ENCODE measurements at regions not wholly inside any gene's neighbourhood (a gene's known extent, or its start where the extent isn't known, plus 50 kb on each side); places are given as distances from the start of the nearest gene placed in this dataset.

DNA sequence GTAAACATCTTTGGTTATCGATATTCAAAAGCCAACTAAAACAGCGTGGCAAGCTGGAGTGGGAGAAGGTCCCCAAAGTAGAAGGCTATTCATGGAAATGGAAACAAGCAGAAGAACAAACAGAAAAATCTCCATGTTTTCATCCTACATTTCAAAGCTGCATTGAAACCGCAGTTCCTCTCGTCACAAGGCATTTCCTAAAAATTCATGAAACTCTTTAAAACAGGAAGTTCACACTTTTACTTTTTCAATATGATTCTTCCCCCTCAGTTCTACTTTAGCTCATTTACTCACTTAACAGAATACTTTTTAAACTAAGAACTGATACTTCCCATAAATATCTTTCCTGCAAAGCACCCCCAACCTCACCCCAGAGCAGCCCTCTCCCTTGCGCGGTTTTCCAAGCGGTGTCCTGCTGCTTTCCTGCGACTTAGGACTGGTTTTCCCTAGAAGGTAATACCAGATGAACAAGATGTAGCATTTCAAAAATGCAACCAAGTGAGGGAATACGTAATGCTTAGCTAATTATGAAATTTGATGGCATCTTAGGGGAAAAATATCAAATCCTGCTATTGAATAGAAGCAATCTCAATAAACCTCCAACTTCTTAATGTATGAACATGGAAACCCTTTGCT is 228.3 kb upstream of the PKN2 start:
- ChIA-PET CTCF (no interaction called here), POLR2A (ENCODE audit: unreplicated experiment) (no interaction called here)
- H3K9me2 ChIP-seq (replicated peaks; ENCODE audit: low read length) = no peaks in the 10 kb centered on the region
- H3K9me3 ChIP-seq (ENCODE audit: low read length) = no peaks in the 10 kb centered on the region
- no peak for DNase-seq
- no peaks in the 10 kb centered on the region for H3F3A ChIP-seq (ENCODE audit: low read length, unreplicated experiment)
- H4K20me1 ChIP-seq (ENCODE audit: low read length) = no peaks in the 10 kb centered on the region
- H2AFZ ChIP-seq (ENCODE audit: low read length) = no peak overlapping the region
- H3K27ac ChIP-seq (ENCODE audit: low read length) = no peak overlapping the region
- intact Hi-C loops (cut with micrococcal nuclease) = no loop called here
- H3K27me3 ChIP-seq (ENCODE audit: low read length) = peaks cover 31% of the 10 kb centered on the region; the same call in 1 of the 2 replicates
- no peak for ATAC-seq
- no peak for TF ChIP-seq EZH2phosphoT487 (IDR thresholded peaks at IDR 0.05; ENCODE audit: borderline replicate concordance, low read length)
- TF ChIP-seq, protein P1, sequence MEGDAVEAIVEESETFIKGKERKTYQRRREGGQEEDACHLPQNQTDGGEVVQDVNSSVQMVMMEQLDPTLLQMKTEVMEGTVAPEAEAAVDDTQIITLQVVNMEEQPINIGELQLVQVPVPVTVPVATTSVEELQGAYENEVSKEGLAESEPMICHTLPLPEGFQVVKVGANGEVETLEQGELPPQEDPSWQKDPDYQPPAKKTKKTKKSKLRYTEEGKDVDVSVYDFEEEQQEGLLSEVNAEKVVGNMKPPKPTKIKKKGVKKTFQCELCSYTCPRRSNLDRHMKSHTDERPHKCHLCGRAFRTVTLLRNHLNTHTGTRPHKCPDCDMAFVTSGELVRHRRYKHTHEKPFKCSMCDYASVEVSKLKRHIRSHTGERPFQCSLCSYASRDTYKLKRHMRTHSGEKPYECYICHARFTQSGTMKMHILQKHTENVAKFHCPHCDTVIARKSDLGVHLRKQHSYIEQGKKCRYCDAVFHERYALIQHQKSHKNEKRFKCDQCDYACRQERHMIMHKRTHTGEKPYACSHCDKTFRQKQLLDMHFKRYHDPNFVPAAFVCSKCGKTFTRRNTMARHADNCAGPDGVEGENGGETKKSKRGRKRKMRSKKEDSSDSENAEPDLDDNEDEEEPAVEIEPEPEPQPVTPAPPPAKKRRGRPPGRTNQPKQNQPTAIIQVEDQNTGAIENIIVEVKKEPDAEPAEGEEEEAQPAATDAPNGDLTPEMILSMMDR (conservative IDR thresholded peaks at IDR 0.05; ENCODE audit: low read depth, low read length) = no peak
- TF ChIP-seq EZH2 (IDR thresholded peaks at IDR 0.05; ENCODE audit: low read length, unreplicated experiment) = no peak
- no peaks in the 10 kb centered on the region for H3K4me1 ChIP-seq (ENCODE audit: insufficient read depth, low read length)
- H3K4me2 ChIP-seq (ENCODE audit: low read length) = no peak overlapping the region
- no peaks in the 10 kb centered on the region for H3K36me3 ChIP-seq (ENCODE audit: low read depth, low read length)
- no peak overlapping the region for H3K9ac ChIP-seq (ENCODE audit: low read length)
- H3K4me3 ChIP-seq (ENCODE audit: low read length) = no peak overlapping the region
- no TSS peak for BruUV-seq (replicated peaks)
- H3K79me2 ChIP-seq (ENCODE audit: low read length) = no peaks in the 10 kb centered on the region

DNA sequence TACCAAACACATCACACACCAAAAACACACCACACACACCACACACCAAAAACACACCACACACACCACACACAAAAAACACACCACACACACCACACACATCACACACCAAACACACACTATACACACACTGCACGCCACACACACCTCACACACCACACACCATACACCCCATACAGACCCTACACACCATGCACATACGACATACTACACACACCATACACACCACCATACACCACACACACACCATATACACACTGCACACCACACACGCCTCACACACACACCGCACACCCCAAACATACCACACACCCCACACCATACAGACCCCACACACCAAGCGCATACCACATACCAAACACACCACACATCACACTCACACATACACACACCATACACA is 226.9 kb upstream of the PKN2 start:
- no TSS peak for BruUV-seq (replicated peaks)
- Histone ChIP-seq H3K9ac (ENCODE audit: low read length) (no peak overlapping the region), H3K9me3 (ENCODE audit: low read length) (no peaks in the 10 kb centered on the region), H3K4me1 (ENCODE audit: insufficient read depth, low read length) (no peaks in the 10 kb centered on the region), H2AFZ (ENCODE audit: low read length) (no peak overlapping the region), H3F3A (ENCODE audit: low read length, unreplicated experiment) (no peaks in the 10 kb centered on the region), H3K27ac (ENCODE audit: low read length) (no peak overlapping the region), H3K9me2 (replicated peaks; ENCODE audit: low read length) (no peaks in the 10 kb centered on the region), H3K4me2 (ENCODE audit: low read length) (no peak overlapping the region), H3K4me3 (ENCODE audit: low read length) (no peak overlapping the region), H3K27me3 (ENCODE audit: low read length) (peaks cover 37% of the 10 kb centered on the region), H4K20me1 (ENCODE audit: low read length) (no peaks in the 10 kb centered on the region), H3K79me2 (ENCODE audit: low read length) (no peaks in the 10 kb centered on the region), H3K36me3 (ENCODE audit: low read depth, low read length) (no peaks in the 10 kb centered on the region)
- DNase-seq (no peak), ATAC-seq (no peak)
- ChIA-PET POLR2A (ENCODE audit: unreplicated experiment) (no interaction called here), CTCF (no interaction called here)
- intact Hi-C loops (cut with micrococcal nuclease) = no loop called here
- TF ChIP-seq EZH2phosphoT487 (IDR thresholded peaks at IDR 0.05; ENCODE audit: borderline replicate concordance, low read length) (no peak), EZH2 (IDR thresholded peaks at IDR 0.05; ENCODE audit: low read length, unreplicated experiment) (no peak)
- TF ChIP-seq, protein P1 (conservative IDR thresholded peaks at IDR 0.05; ENCODE audit: low read depth, low read length) = no peak

DNA sequence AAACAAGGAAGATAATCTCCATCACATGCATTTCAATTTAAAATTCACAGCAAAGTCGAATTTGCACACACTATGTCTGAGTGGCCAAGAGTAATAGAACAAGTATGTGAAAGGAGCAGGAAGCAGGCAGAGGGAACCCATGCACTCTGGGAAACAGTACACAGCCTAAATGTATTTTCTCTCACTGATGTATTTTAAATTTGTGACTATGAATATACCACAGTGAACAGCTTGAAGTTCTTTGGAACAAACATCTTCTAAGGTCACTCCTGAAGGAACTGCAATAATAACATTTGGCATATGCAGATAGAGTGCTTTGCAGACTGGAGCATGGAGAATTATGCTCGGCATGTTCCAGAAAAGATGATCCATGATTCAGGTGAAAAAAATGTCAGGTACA is 223.1 kb upstream of the PKN2 start:
- POLR2A ChIA-PET (ENCODE audit: unreplicated experiment) = no interaction called here

More for the DNA sequence above, 223.1 kb upstream of the PKN2 start:
- Histone ChIP-seq H3K9ac (ENCODE audit: low read length) (no peak overlapping the region), H3K4me1 (ENCODE audit: insufficient read depth, low read length) (no peaks in the 10 kb centered on the region), H3K4me3 (ENCODE audit: low read length) (no peak overlapping the region), H3K4me2 (ENCODE audit: low read length) (no peak overlapping the region), H3K27ac (ENCODE audit: low read length) (no peak overlapping the region), H4K20me1 (ENCODE audit: low read length) (no peaks in the 10 kb centered on the region), H3F3A (ENCODE audit: low read length, unreplicated experiment) (no peaks in the 10 kb centered on the region), H3K27me3 (ENCODE audit: low read length) (peaks cover 47% of the 10 kb centered on the region), H3K79me2 (ENCODE audit: low read length) (no peaks in the 10 kb centered on the region), H3K36me3 (ENCODE audit: low read depth, low read length) (no peaks in the 10 kb centered on the region), H2AFZ (ENCODE audit: low read length) (no peak overlapping the region), H3K9me2 (replicated peaks; ENCODE audit: low read length) (no peaks in the 10 kb centered on the region), H3K9me3 (ENCODE audit: low read length) (no peaks in the 10 kb centered on the region)
- TF ChIP-seq EZH2phosphoT487 (IDR thresholded peaks at IDR 0.05; ENCODE audit: borderline replicate concordance, low read length) (no peak), EZH2 (IDR thresholded peaks at IDR 0.05; ENCODE audit: low read length, unreplicated experiment) (no peak)
- TF ChIP-seq, protein P1 (conservative IDR thresholded peaks at IDR 0.05; ENCODE audit: low read depth, low read length) = no peak
- CTCF ChIA-PET = no interaction called here
- ATAC-seq = no peak
- BruUV-seq (replicated peaks) = no TSS peak
- intact Hi-C loops (cut with micrococcal nuclease) = no loop called here
- no peak for DNase-seq

Measured in PC-3 (cell line).